ENCODE measurements at regions not wholly inside any gene's neighbourhood (a gene's known extent, or its start where the extent isn't known, plus 50 kb on each side); places are given as distances from the start of the nearest gene placed in this dataset.
"Not testable (repeated sequence)": the region's sequence is repeated elsewhere in the genome, so short reads cannot be mapped to it uniquely, and the experiment has no call there.

GRCh38 chr21:18118566-18118965, 126.1 kb upstream of the CHODL start:
- no peaks in the 10 kb centered on the region for H3K4me1 ChIP-seq (ENCODE audit: control insufficient read depth, insufficient read depth, low read length)
- no peaks in the 10 kb centered on the region for H3K27me3 ChIP-seq (ENCODE audit: control insufficient read depth, insufficient read depth, low read length)
- no CpG with 5 or more reads among the region's 1 CpG for WGBS (ENCODE audit: insufficient coverage, insufficient read length)
- no peaks in the 10 kb centered on the region for H3K36me3 ChIP-seq (ENCODE audit: control insufficient read depth, insufficient read depth, low read length)
- H3K4me3 ChIP-seq (ENCODE audit: low read length) = no peak overlapping the region
- DNase-seq (ENCODE audit: low read depth, low spot score) = no peak
- no peaks in the 10 kb centered on the region for H3K9me3 ChIP-seq (ENCODE audit: control insufficient read depth, insufficient read depth, low read length)
- no peak overlapping the region for H3K27ac ChIP-seq (ENCODE audit: low read length)

DNA sequence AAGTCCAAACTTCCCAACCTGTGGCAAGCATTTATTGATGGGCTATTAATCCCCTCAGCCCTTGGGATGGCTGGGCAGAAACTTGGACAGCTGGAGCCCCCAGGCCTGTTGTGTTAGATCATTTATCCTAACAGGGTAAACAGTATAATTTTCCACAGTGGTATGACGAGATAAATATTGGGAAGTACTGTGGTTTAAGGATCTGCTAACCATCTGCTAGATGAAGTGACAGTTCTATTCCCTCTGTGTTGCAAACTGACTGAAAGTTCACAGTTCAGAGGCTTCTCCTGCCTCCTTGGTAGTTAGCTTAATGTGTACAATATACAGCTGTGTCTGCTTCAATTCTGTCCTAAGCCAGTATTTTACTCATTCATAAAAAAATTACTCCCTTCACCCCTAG, 127.5 kb upstream of the CHODL start:
- no CpG with 5 or more reads among the region's 1 CpG for WGBS (ENCODE audit: insufficient coverage, insufficient read length)

DNA sequence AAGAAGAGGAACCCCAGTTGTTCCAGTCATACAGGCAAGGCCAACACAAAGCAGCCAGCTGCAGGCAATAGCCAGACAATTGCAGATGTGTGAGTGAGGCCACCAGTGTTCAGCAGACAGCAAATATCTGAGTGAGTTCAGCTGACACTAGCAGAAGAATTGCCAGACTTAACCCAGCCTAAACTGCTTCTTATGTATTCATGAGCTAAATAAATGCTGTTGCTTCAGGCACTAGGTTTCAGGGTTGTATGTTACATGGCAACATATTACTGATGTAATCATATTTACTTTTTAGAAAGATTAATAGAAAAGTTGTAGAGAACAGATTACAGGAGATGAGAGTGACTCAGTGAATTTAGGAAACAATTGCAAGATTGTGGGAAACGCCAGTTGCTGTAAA, 129.8 kb upstream of the CHODL start:
- no peak overlapping the region for H3K4me3 ChIP-seq (ENCODE audit: low read length)
- no peaks in the 10 kb centered on the region for H3K9me3 ChIP-seq (ENCODE audit: control insufficient read depth, insufficient read depth, low read length)
- DNase-seq (ENCODE audit: low read depth, low spot score) = no peak
- no peak overlapping the region for H3K27ac ChIP-seq (ENCODE audit: low read length)
- WGBS (ENCODE audit: insufficient coverage, insufficient read length) = no CpG with 5 or more reads among the region's 1 CpG
- no peaks in the 10 kb centered on the region for H3K36me3 ChIP-seq (ENCODE audit: control insufficient read depth, insufficient read depth, low read length)
- H3K4me1 ChIP-seq (ENCODE audit: control insufficient read depth, insufficient read depth, low read length) = no peaks in the 10 kb centered on the region
- no peaks in the 10 kb centered on the region for H3K27me3 ChIP-seq (ENCODE audit: control insufficient read depth, insufficient read depth, low read length)

More for the DNA sequence above, 127.5 kb upstream of the CHODL start:
- Histone ChIP-seq H3K4me1 (ENCODE audit: control insufficient read depth, insufficient read depth, low read length) (no peaks in the 10 kb centered on the region), H3K4me3 (ENCODE audit: low read length) (no peak overlapping the region), H3K9me3 (ENCODE audit: control insufficient read depth, insufficient read depth, low read length) (no peaks in the 10 kb centered on the region), H3K27me3 (ENCODE audit: control insufficient read depth, insufficient read depth, low read length) (no peaks in the 10 kb centered on the region), H3K36me3 (ENCODE audit: control insufficient read depth, insufficient read depth, low read length) (no peaks in the 10 kb centered on the region), H3K27ac (ENCODE audit: low read length) (no peak overlapping the region)
- DNase-seq (ENCODE audit: low read depth, low spot score) = no peak

GRCh38 chr21:18104802-18105201, 139.8 kb upstream of the CHODL start:
- DNase-seq (ENCODE audit: low read depth, low spot score) = no peak
- no peaks in the 10 kb centered on the region for H3K9me3 ChIP-seq (ENCODE audit: control insufficient read depth, insufficient read depth, low read length)
- H3K27me3 ChIP-seq (ENCODE audit: control insufficient read depth, insufficient read depth, low read length) = no peaks in the 10 kb centered on the region
- no peak overlapping the region for H3K27ac ChIP-seq (ENCODE audit: low read length)
- H3K4me1 ChIP-seq (ENCODE audit: control insufficient read depth, insufficient read depth, low read length) = no peaks in the 10 kb centered on the region
- H3K36me3 ChIP-seq (ENCODE audit: control insufficient read depth, insufficient read depth, low read length) = no peaks in the 10 kb centered on the region
- no peak overlapping the region for H3K4me3 ChIP-seq (ENCODE audit: low read length)

GRCh38 chr21:18096413-18096812, 148.2 kb upstream of the CHODL start:
- H3K27ac ChIP-seq (ENCODE audit: low read length); H3K4me1 ChIP-seq (ENCODE audit: control insufficient read depth, insufficient read depth, low read length); H3K27me3 ChIP-seq (ENCODE audit: control insufficient read depth, insufficient read depth, low read length); H3K36me3 ChIP-seq (ENCODE audit: control insufficient read depth, insufficient read depth, low read length); H3K9me3 ChIP-seq (ENCODE audit: control insufficient read depth, insufficient read depth, low read length); H3K4me3 ChIP-seq (ENCODE audit: low read length); DNase-seq (ENCODE audit: low read depth, low spot score): not testable (repeated sequence)
- WGBS (ENCODE audit: insufficient coverage, insufficient read length) = no CpG with 5 or more reads among the region's 2 CpGs

DNA sequence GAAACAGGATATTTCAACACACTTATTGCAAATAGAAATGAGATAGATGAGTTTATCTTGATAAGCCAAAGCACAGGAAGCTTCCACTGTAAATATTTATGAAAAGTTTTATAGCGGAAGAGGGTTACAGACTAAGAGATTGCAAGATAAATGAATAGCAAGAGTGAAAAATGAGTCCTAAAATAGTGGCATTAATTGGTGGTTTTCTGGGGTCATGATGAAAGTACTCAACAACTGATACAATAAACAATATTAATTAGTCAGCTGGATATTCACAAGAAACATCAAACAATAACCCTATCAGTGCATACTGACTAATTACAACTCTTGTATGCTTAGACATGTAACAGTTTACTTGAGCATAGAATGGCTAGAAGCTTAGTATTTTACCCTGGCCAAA, 154.8 kb upstream of the CHODL start:
- DNase-seq (ENCODE audit: low read depth, low spot score) = no peak
- no peak overlapping the region for H3K27ac ChIP-seq (ENCODE audit: low read length)
- WGBS (ENCODE audit: insufficient coverage, insufficient read length) = no CpG with 5 or more reads among the region's 1 CpG
- no peaks in the 10 kb centered on the region for H3K9me3 ChIP-seq (ENCODE audit: control insufficient read depth, insufficient read depth, low read length)
- H3K4me3 ChIP-seq (ENCODE audit: low read length) = no peak overlapping the region
- H3K27me3 ChIP-seq (ENCODE audit: control insufficient read depth, insufficient read depth, low read length) = no peaks in the 10 kb centered on the region
- no peaks in the 10 kb centered on the region for H3K4me1 ChIP-seq (ENCODE audit: control insufficient read depth, insufficient read depth, low read length)
- H3K36me3 ChIP-seq (ENCODE audit: control insufficient read depth, insufficient read depth, low read length) = no peaks in the 10 kb centered on the region

DNA sequence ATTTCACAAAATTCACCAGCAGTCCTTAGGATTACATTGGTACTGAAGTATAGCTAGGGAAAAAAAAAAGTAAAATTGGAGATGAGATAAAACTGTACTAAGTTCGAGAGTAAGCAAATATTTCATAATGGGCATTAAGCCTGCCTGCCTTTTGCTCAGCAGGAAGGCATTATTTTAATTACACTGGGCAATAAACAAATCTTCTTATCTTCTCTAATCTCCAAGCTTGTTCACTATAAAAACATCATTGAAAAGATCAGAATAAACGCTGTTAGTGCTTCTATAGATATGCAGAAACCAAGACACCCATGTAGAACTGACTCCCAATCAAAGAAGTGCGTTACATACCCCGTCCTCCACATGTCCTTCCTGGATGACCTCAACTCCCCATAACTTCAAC, 174.2 kb upstream of the CHODL start:
- Histone ChIP-seq H3K27ac (ENCODE audit: low read length) (no peak overlapping the region), H3K4me3 (ENCODE audit: low read length) (no peak overlapping the region), H3K4me1 (ENCODE audit: control insufficient read depth, insufficient read depth, low read length) (no peaks in the 10 kb centered on the region), H3K27me3 (ENCODE audit: control insufficient read depth, insufficient read depth, low read length) (no peaks in the 10 kb centered on the region), H3K36me3 (ENCODE audit: control insufficient read depth, insufficient read depth, low read length) (no peaks in the 10 kb centered on the region), H3K9me3 (ENCODE audit: control insufficient read depth, insufficient read depth, low read length) (no peaks in the 10 kb centered on the region)
- WGBS (ENCODE audit: insufficient coverage, insufficient read length) = no CpG with 5 or more reads among the region's 4 CpGs
- DNase-seq (ENCODE audit: low read depth, low spot score) = no peak

DNA sequence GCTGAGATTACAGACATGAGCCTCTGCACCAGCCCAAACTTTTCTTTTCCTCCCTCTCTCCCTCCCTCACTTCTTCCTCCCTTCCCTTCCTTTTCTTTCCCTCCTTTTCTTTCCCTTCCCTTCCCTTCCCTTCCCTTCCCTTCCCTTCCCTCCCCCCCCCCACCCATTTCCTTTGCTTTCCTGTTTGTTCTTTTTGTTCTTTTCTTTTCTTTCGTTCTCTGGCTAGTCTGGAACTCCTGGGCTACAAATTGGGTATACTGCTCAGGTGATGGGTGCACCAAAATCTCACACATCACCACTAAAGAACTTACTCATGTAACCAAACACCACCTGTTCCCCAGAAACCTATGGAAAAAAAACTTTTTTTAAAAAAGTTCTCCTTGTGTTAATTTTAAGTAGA, 174.8 kb upstream of the CHODL start:
- no peak overlapping the region for H3K4me3 ChIP-seq (ENCODE audit: low read length)
- H3K36me3 ChIP-seq (ENCODE audit: control insufficient read depth, insufficient read depth, low read length) = no peaks in the 10 kb centered on the region
- no peaks in the 10 kb centered on the region for H3K27me3 ChIP-seq (ENCODE audit: control insufficient read depth, insufficient read depth, low read length)
- WGBS (ENCODE audit: insufficient coverage, insufficient read length) = no CpG with 5 or more reads among the region's 1 CpG
- H3K4me1 ChIP-seq (ENCODE audit: control insufficient read depth, insufficient read depth, low read length) = no peaks in the 10 kb centered on the region
- H3K9me3 ChIP-seq (ENCODE audit: control insufficient read depth, insufficient read depth, low read length) = no peaks in the 10 kb centered on the region
- H3K27ac ChIP-seq (ENCODE audit: low read length) = no peak overlapping the region
- DNase-seq (ENCODE audit: low read depth, low spot score) = no peak

- WGBS (ENCODE audit: insufficient coverage, insufficient read length) = no CpG with 5 or more reads among the region's 1 CpG
- H3K27ac ChIP-seq (ENCODE audit: low read length) = no peak overlapping the region
Observed at GRCh38 chr21:18060402-18060801, 184.2 kb upstream of the CHODL start.

GRCh38 chr21:18058731-18059398, 185.8 kb upstream of the CHODL start:
- no peaks in the 10 kb centered on the region for H3K36me3 ChIP-seq (ENCODE audit: control insufficient read depth, insufficient read depth, low read length)
- no peak overlapping the region for H3K27ac ChIP-seq (ENCODE audit: low read length)
- no peaks in the 10 kb centered on the region; the same call in 1 of the 2 replicates for H3K4me1 ChIP-seq (ENCODE audit: control insufficient read depth, insufficient read depth, low read length)
- no peak overlapping the region for H3K4me3 ChIP-seq (ENCODE audit: low read length)
- no CpG with 5 or more reads among the region's 3 CpGs for WGBS (ENCODE audit: insufficient coverage, insufficient read length)
- no peak for DNase-seq (ENCODE audit: low read depth, low spot score)
- H3K27me3 ChIP-seq (ENCODE audit: control insufficient read depth, insufficient read depth, low read length) = no peaks in the 10 kb centered on the region
- no peaks in the 10 kb centered on the region for H3K9me3 ChIP-seq (ENCODE audit: control insufficient read depth, insufficient read depth, low read length)

More at GRCh38 chr21:18060402-18060801, 184.2 kb upstream of the CHODL start:
- no peaks in the 10 kb centered on the region for H3K36me3 ChIP-seq (ENCODE audit: control insufficient read depth, insufficient read depth, low read length)
- H3K27me3 ChIP-seq (ENCODE audit: control insufficient read depth, insufficient read depth, low read length) = no peaks in the 10 kb centered on the region
- no peak for DNase-seq (ENCODE audit: low read depth, low spot score)
- H3K4me3 ChIP-seq (ENCODE audit: low read length) = no peak overlapping the region
- H3K9me3 ChIP-seq (ENCODE audit: control insufficient read depth, insufficient read depth, low read length) = no peaks in the 10 kb centered on the region
- H3K4me1 ChIP-seq (ENCODE audit: control insufficient read depth, insufficient read depth, low read length) = no peaks in the 10 kb centered on the region; the same call in 1 of the 2 replicates

GRCh38 chr21:18053151-18053550, 191.5 kb upstream of the CHODL start:
- no peak for DNase-seq (ENCODE audit: low read depth, low spot score)
- H3K9me3 ChIP-seq (ENCODE audit: control insufficient read depth, insufficient read depth, low read length) = no peaks in the 10 kb centered on the region
- H3K36me3 ChIP-seq (ENCODE audit: control insufficient read depth, insufficient read depth, low read length) = no peaks in the 10 kb centered on the region
- no peak overlapping the region for H3K4me3 ChIP-seq (ENCODE audit: low read length)
- no peak overlapping the region for H3K27ac ChIP-seq (ENCODE audit: low read length)
- H3K4me1 ChIP-seq (ENCODE audit: control insufficient read depth, insufficient read depth, low read length) = no peaks in the 10 kb centered on the region; the same call in 1 of the 2 replicates
- no peaks in the 10 kb centered on the region for H3K27me3 ChIP-seq (ENCODE audit: control insufficient read depth, insufficient read depth, low read length)
- no CpG with 5 or more reads among the region's 1 CpG for whole genome bisulfite sequencing (ENCODE audit: insufficient coverage, insufficient read length)
